Testis (tissue), 2 donors: ENCODE measurements at regions not wholly inside any gene's neighbourhood (a gene's known extent, or its start where the extent isn't known, plus 50 kb on each side); places are given as distances from the start of the nearest gene placed in this dataset.

Source experiments
- POLR2A ChIP-seq: fragments of 450-650 bp; IDR thresholded peaks from one replicate; pipeline ENCODE4 v1.6.1; 2017; ENCODE audit warnings: antibody characterized with exemption, mild to moderate bottlenecking, moderate library complexity
- TF ChIP-seq, protein P1 (sequence below), 3 experiments: fragments of 450-650 bp in 2 of 3; fragments of 200-600 bp in 1 of 3; sonication (generic) in 1 of 3; IDR thresholded peaks; one replicate each; pipeline ENCODE4 v1.5.1; 2016 to 2019; ENCODE audit warnings: antibody characterized with exemption in 3 of 3, mild to moderate bottlenecking in 2 of 3, moderate library complexity in 1 of 3

DNA sequence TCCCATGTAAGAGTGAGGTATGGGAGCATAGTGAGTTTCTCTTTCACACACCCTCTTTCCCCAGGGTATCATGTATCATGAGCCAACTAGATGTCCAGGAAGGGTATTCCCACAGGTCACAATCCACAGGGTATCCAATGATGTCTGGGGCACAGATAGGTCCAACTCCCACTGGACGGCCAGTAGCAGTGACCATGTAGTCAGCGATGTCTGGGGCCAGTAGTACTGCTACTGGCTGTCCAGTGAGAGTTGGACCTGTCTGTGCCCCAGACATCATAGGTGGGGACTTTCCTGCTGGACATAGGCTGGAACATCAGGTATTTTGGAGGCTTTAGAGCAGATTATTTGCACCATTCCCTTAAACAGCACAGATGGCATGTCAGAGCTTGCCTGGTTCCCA, 352.6 kb upstream of the SGCD start:
- TF ChIP-seq, protein P1, sequence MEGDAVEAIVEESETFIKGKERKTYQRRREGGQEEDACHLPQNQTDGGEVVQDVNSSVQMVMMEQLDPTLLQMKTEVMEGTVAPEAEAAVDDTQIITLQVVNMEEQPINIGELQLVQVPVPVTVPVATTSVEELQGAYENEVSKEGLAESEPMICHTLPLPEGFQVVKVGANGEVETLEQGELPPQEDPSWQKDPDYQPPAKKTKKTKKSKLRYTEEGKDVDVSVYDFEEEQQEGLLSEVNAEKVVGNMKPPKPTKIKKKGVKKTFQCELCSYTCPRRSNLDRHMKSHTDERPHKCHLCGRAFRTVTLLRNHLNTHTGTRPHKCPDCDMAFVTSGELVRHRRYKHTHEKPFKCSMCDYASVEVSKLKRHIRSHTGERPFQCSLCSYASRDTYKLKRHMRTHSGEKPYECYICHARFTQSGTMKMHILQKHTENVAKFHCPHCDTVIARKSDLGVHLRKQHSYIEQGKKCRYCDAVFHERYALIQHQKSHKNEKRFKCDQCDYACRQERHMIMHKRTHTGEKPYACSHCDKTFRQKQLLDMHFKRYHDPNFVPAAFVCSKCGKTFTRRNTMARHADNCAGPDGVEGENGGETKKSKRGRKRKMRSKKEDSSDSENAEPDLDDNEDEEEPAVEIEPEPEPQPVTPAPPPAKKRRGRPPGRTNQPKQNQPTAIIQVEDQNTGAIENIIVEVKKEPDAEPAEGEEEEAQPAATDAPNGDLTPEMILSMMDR (IDR thresholded peaks at IDR 0.05): no peak
- TF ChIP-seq POLR2A: no peak
